IPS DF 6.9 (cell line): ENCODE measurements at regions not wholly inside any gene's neighbourhood (a gene's known extent, or its start where the extent isn't known, plus 50 kb on each side); places are given as distances from the start of the nearest gene placed in this dataset.
"Not testable (repeated sequence)": the region's sequence is repeated elsewhere in the genome, so short reads cannot be mapped to it uniquely, and the experiment has no call there.

ENCODE experiments used
- DNase-seq: peaks from one replicate; pipeline ENCODE4 v3.0.0-alpha.2; 2013; ENCODE audit warnings: low read depth, low spot score
- H3K27ac ChIP-seq: one replicate; pipeline ENCODE4 v1.5.1; 2013; ENCODE audit warnings: low read length, control low read depth
- H3K27me3 ChIP-seq: 2 replicates; pipeline ENCODE4 v1.6.1; 2013; ENCODE audit warnings: mild to moderate bottlenecking, low read length; ENCODE audit not compliant: control insufficient read depth, insufficient read depth
- H3K36me3 ChIP-seq: 2 replicates; pipeline ENCODE4 v1.6.1; 2013; ENCODE audit warnings: low read length; ENCODE audit not compliant: control insufficient read depth, insufficient read depth
- H3K4me1 ChIP-seq: 2 replicates; pipeline ENCODE4 v1.6.1; 2013; ENCODE audit warnings: low read length; ENCODE audit not compliant: control insufficient read depth, insufficient read depth
- H3K4me3 ChIP-seq: 2 replicates; pipeline ENCODE4 v1.5.1; 2013; ENCODE audit warnings: mild to moderate bottlenecking, low read length
- H3K9me3 ChIP-seq: 2 replicates; pipeline ENCODE4 v1.6.1; 2013; ENCODE audit warnings: low read length, inconsistent platforms; ENCODE audit not compliant: control insufficient read depth, insufficient read depth
- WGBS: extraction: QIAGEN DNeasy Blood & Tissue Kit; methylation state at CpG from one replicate; pipeline ENCODE4 v1.1.7; 2013; ENCODE audit warnings: mixed read lengths, missing lambda C conversion rate; ENCODE audit not compliant: insufficient read length, insufficient coverage; 5-methylcytosine and 5-hydroxymethylcytosine counted together

DNA sequence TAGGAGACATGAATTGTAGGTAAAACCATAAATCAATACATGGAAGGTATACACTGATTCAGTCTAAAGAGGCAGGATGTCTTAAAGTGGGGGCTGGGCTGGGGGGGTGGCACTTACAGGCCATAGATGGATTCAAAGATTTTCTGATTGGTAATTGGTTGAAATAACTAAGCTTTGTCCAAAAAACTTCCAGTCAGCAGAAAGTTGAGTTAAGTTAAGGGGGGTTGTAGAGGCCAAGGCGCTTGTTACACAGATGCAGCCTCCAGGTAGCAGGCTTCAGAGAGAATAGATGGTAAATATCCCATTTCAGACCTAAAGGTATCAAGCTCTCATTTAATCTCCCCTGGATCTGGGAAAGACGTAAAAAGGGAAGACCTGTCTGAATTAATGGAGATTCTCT lies 233.6 kb upstream of the NRXN1 start:
- no CpG with 5 or more reads among the region's 2 CpGs for WGBS
- H3K4me1 ChIP-seq: no peaks in the 10 kb centered on the region; the same call in none of the 2 replicates
- no peak overlapping the region for H3K27ac ChIP-seq
- DNase-seq: no peak
- H3K4me3 ChIP-seq: no peak overlapping the region
- H3K36me3 ChIP-seq: no peaks in the 10 kb centered on the region; the same call in 1 of the 2 replicates
- no peaks in the 10 kb centered on the region for H3K9me3 ChIP-seq
- no peaks in the 10 kb centered on the region for H3K27me3 ChIP-seq

DNA sequence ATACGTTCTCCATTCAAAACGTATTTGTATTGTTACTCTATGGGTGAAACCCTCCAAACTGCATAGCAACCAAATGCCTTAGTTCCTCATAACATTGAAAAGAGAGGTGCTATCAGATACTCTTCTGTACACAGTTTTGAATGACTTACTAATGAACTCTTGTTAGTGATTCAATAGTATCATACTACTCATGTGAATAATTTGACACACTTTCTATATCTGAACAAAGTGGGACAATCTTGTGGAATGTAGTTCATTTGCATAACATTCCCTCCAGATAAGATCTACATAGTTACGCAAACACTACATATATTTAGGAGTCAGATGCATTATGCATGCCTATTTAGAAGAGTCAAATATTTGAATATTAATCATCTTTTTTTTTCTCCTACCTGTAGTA lies 232.0 kb upstream of the NRXN1 start:
- no CpG with 5 or more reads among the region's 3 CpGs for WGBS
- DNase-seq: no peak
- no peak overlapping the region for H3K4me3 ChIP-seq
- no peak overlapping the region for H3K27ac ChIP-seq
- H3K9me3 ChIP-seq: no peaks in the 10 kb centered on the region
- no peaks in the 10 kb centered on the region; the same call in 1 of the 2 replicates for H3K4me1 ChIP-seq
- no peaks in the 10 kb centered on the region for H3K36me3 ChIP-seq
- H3K27me3 ChIP-seq: no peaks in the 10 kb centered on the region

GRCh38 chr2:51263101-51263500 lies 231.2 kb upstream of the NRXN1 start:
- DNase-seq: not testable (repeated sequence)
- WGBS: no CpG with 5 or more reads among the region's 2 CpGs

DNA sequence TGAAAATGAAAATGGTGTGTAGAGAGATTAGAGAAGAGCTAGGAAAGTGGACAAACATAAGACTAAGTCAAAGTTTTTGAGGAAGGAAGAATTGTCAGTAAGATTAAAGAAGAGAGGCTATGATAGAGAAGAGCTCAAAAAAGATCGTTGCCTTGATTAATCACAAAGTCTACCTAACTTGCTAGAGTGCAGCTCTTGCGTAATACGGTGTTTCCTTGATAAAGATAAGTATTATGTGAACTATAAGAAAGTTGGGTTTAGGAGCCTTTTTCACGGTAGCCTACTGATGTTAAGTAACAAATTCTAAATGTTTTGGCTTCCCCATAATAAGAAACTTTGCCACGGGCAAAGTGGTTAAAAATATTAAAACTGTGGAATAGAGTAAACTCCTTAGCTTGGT lies 226.4 kb upstream of the NRXN1 start:
- no peak for DNase-seq
- Histone ChIP-seq H3K27ac (no peak overlapping the region), H3K27me3 (no peaks in the 10 kb centered on the region), H3K4me1 (no peaks in the 10 kb centered on the region), H3K36me3 (no peaks in the 10 kb centered on the region), H3K4me3 (no peak overlapping the region), H3K9me3 (no peaks in the 10 kb centered on the region)
- WGBS: no CpG with 5 or more reads among the region's 5 CpGs

More at GRCh38 chr2:51263101-51263500, 231.2 kb upstream of the NRXN1 start:
- H3K27me3 ChIP-seq, H3K9me3 ChIP-seq, H3K36me3 ChIP-seq, H3K27ac ChIP-seq, H3K4me3 ChIP-seq, H3K4me1 ChIP-seq: not testable (repeated sequence)

DNA sequence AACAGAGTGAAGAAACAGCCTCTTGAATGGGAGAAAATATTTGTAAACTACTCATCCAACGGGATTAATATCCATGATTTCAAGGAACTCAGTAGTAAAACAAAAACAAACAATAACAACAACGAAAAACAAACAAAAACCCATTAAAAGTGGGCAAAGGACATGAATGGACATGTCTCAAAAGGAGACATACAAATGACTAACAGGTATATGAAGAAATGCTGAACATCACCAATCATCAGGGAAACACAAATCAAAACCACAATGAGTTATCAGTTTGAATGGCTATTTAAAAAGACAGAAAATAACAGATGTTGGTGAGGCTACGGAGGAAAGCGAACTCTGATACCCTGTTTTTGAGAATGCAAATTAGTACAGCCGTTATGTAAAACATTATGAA lies 224.8 kb upstream of the NRXN1 start:
- no peak for DNase-seq
- H3K4me3 ChIP-seq: no peak overlapping the region
- WGBS: no CpG with 5 or more reads among the region's 5 CpGs
- H3K4me1 ChIP-seq: no peaks in the 10 kb centered on the region
- no peak overlapping the region for H3K27ac ChIP-seq
- no peaks in the 10 kb centered on the region for H3K27me3 ChIP-seq
- no peaks in the 10 kb centered on the region for H3K9me3 ChIP-seq
- no peaks in the 10 kb centered on the region for H3K36me3 ChIP-seq

DNA sequence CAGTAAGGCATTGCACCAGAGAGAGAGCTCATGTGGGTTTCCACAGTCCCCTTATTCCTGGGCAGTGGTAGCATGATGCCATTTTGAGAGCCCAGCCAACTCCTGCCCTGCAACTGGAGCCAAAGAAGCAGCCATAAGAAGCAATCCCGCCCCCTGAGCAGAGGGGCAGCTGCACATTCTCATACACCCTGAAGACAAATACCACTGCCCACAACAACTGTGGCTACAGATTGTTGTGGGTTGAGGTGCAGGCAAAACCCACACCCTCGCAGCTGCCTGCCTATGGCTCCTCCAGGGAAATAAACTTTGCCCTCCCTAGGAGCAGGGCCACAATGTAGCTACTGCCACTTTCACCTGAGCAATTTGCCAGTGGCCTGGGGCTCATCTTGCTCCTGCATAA lies 219.4 kb upstream of the NRXN1 start:
- Histone ChIP-seq H3K4me1 (no peaks in the 10 kb centered on the region), H3K4me3 (no peak overlapping the region), H3K27ac (no peak overlapping the region), H3K9me3 (no peaks in the 10 kb centered on the region), H3K36me3 (no peaks in the 10 kb centered on the region), H3K27me3 (no peaks in the 10 kb centered on the region)
- no peak for DNase-seq
- no CpG with 5 or more reads among the region's 2 CpGs for WGBS

DNA sequence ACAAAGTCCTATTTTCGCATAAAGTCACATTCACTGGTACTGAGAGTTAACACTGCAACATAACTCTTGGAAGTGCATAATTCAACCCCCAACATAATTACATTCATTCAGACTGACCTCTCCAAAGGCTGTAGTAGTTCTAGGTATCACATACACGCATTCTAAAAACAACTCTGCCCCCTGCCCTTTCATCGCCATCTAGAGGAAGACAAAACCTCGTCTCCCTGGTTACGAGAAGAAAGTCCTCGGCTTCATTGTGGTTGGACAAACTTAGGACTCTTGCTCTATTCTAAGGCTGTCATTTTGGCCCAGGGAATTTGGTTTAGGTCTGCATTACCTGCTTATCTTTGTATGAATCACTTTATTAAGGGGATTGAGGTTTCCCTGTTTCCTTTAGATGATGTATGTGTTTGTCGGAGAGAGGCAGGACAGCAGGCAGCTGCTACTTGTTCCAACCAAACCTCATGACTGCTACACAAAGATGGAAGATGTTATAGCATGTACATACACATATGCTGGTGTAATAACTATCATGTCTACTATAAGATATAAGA lies 215.4 kb upstream of the NRXN1 start:
- Histone ChIP-seq H3K9me3 (no peaks in the 10 kb centered on the region), H3K4me1 (no peaks in the 10 kb centered on the region), H3K27ac (no peak overlapping the region), H3K36me3 (no peaks in the 10 kb centered on the region), H3K4me3 (no peak overlapping the region), H3K27me3 (no peaks in the 10 kb centered on the region)
- no CpG with 5 or more reads among the region's 7 CpGs for WGBS
- no peak for DNase-seq

DNA sequence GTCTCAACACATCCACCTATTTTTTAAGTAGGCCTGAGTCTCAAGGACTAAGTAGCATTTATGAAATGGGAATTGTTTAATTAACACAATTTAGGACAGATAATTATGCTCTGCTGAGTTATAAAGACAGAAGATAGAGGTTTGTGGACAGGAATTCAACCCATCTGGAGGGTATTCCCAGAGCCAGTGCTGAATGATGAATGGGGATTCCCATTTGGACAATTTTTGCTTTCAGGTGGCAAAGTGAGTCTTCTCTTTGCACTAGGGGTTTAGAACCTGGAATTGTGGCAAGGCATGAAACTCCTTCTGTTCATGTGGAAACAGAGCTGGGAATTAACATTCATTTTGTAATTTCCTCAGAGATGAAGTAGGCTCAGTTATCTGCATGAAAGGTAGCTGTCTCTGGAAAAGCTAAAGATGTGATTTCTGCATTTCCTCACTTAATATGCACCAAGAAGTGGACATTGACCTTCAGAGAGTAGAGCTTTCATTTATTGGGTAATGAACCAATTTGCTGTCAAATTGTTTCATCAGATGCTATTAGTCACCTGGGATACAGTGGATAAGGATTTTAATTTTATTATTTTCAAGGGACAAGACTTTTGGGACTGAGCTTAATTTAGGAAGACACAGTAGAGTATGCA lies 212.1 kb upstream of the NRXN1 start:
- Histone ChIP-seq H3K36me3 (no peaks in the 10 kb centered on the region), H3K27me3 (no peaks in the 10 kb centered on the region), H3K4me1 (no peaks in the 10 kb centered on the region), H3K4me3 (no peak overlapping the region), H3K27ac (no peak overlapping the region), H3K9me3 (no peaks in the 10 kb centered on the region)
- no peak for DNase-seq

DNA sequence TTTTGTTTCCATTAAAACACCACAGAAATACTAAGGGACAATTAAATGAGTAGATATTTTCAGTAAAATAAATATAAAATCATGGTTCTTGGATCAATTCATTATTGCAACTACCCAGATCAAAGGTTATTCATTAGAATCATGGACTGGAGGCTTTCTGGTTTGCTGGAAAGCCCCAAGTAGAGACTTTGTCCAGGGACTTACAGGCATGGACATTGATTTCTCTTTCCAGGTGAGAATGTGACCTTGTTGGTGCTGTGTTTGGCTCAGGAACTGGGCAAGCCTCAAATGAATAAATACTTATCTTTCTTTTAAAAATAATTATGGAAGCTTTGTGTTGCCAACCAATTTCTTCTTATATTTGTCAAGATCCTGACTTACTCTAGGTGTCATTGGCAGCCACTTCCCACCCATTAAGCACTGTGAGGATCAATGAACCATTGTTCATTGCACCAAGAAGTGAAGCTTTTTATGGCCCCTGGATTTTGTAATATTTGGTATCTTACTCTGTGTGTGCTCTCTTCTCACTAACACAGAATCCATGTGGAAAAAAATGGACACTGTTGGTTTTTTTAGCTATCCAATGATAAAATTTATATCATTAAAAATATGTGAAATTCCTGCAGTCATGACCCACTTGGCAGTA lies 205.8 kb upstream of the NRXN1 start:
- Histone ChIP-seq H3K36me3 (no peaks in the 10 kb centered on the region), H3K27ac (no peak overlapping the region), H3K4me1 (no peaks in the 10 kb centered on the region), H3K9me3 (no peaks in the 10 kb centered on the region; the same call in 1 of the 2 replicates), H3K27me3 (no peaks in the 10 kb centered on the region), H3K4me3 (no peak overlapping the region)
- DNase-seq: no peak

GRCh38 chr2:51232027-51232426 lies 200.1 kb upstream of the NRXN1 start:
- H3K27ac ChIP-seq: no peak overlapping the region
- no CpG with 5 or more reads among the region's 1 CpG for WGBS

DNA sequence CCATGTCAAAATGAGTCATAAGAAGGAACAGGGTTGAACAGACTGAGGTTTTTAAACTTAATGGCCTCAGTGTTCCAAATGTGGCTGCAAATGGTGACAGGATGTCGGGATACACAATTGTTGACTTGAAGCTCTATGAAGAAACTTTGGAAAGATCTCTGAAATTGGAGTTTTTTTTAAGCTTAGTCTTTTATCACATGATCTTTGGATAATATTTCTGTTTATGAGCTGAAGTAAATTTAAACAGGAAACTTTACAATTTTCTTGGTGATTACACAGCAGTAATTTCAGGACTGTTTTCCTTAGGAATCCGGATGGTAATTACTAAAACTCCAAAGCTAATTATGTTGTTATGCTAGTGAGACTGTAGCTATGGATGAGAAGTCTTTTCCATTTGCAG lies 199.1 kb upstream of the NRXN1 start:
- Histone ChIP-seq H3K27ac (no peak overlapping the region), H3K4me1 (no peaks in the 10 kb centered on the region), H3K4me3 (no peak overlapping the region), H3K27me3 (no peaks in the 10 kb centered on the region), H3K9me3 (no peaks in the 10 kb centered on the region; the same call in 1 of the 2 replicates), H3K36me3 (no peaks in the 10 kb centered on the region)
- no peak for DNase-seq
- WGBS: no CpG with 5 or more reads among the region's 2 CpGs

More at GRCh38 chr2:51232027-51232426, 200.1 kb upstream of the NRXN1 start:
- no peaks in the 10 kb centered on the region for H3K4me1 ChIP-seq
- no peaks in the 10 kb centered on the region for H3K36me3 ChIP-seq
- no peaks in the 10 kb centered on the region for H3K27me3 ChIP-seq
- no peak overlapping the region for H3K4me3 ChIP-seq
- DNase-seq: no peak
- H3K9me3 ChIP-seq: no peaks in the 10 kb centered on the region; the same call in 1 of the 2 replicates
